HEK293 (cell line): ENCODE measurements at regions not wholly inside any gene's neighbourhood (a gene's known extent, or its start where the extent isn't known, plus 50 kb on each side); places are given as distances from the start of the nearest gene placed in this dataset.

Experiments
- CTCF ChIA-PET: fragments of 350-600 bp; formaldehyde crosslinking; extraction: SDS; loops from one replicate; lab custom pipeline; 2021; ENCODE audit warnings: antibody characterized with exemption; lab: Yijun Ruan, JAX
- POLR2A ChIA-PET: fragments of 300-600 bp; formaldehyde crosslinking; extraction: SDS; loops from one replicate; lab custom pipeline; 2020; ENCODE audit warnings: antibody characterized with exemption, inconsistent platforms; lab: Yijun Ruan, JAX
- H3K27ac ChIP-seq: fragments of 200-500 bp; sonication (Bioruptor generic); 2 replicates; pipeline ENCODE4 v1.5.1; 2014; ENCODE audit warnings: low read depth, low read length, control low read depth, inconsistent platforms; ENCODE audit errors: extremely low read depth
- H3K36me3 ChIP-seq, 2 experiments: fragments of 200-500 bp in 1 of 2; sonication (Bioruptor generic) in 1 of 2; 1 replicate in 1 of 2; 2 replicates in 1 of 2; pipeline ENCODE4 v1.5.1; 2014 to 2017; ENCODE audit warnings: inconsistent platforms in 2 of 2, low read length in 2 of 2; ENCODE audit not compliant: control insufficient read depth in 2 of 2, insufficient read depth in 1 of 2
- H3K4me1 ChIP-seq: fragments of 200-500 bp; sonication (Bioruptor generic); 2 replicates; pipeline ENCODE4 v1.5.1; 2014; ENCODE audit warnings: mild to moderate bottlenecking, low read length, inconsistent platforms; ENCODE audit not compliant: control insufficient read depth, insufficient read depth
- H3K4me3 ChIP-seq: 2 replicates; pipeline ENCODE4 v1.5.1; 2011; ENCODE audit warnings: low read depth, mild to moderate bottlenecking, control low read depth, low read length, moderate library complexity
- H3K9me3 ChIP-seq: fragments of 200-500 bp; sonication (Bioruptor generic); 2 replicates; pipeline ENCODE4 v1.5.1; 2014; ENCODE audit warnings: low read depth, low read length, inconsistent platforms; ENCODE audit not compliant: control insufficient read depth, insufficient read depth
- GLI4 ChIP-seq: fragments of 450-650 bp; formaldehyde crosslinking; IDR thresholded peaks from 2 replicates; pipeline ENCODE4 v1.5.1; 2016; ENCODE audit warnings: missing biosample characterization, missing genetic modification characterization
- KLF9 ChIP-seq: fragments of 450-650 bp; formaldehyde crosslinking; IDR thresholded peaks from 2 replicates; pipeline ENCODE4 v1.5.1; 2016; ENCODE audit warnings: missing biosample characterization, missing genetic modification characterization, low read depth
- OVOL3 ChIP-seq: fragments of 450-650 bp; formaldehyde crosslinking; IDR thresholded peaks from 2 replicates; pipeline ENCODE4 v1.5.1; 2016; ENCODE audit warnings: missing biosample characterization, missing genetic modification characterization
- PRDM10 ChIP-seq: fragments of 450-650 bp; formaldehyde crosslinking; IDR thresholded peaks from 2 replicates; pipeline ENCODE4 v1.5.1; 2016; ENCODE audit warnings: missing biosample characterization, missing genetic modification characterization
- SALL2 ChIP-seq: fragments of 450-650 bp; formaldehyde crosslinking; IDR thresholded peaks from 2 replicates; pipeline ENCODE4 v1.5.0; 2017; ENCODE audit warnings: missing biosample characterization, mild to moderate bottlenecking, missing genetic modification characterization, borderline replicate concordance
- SP7 ChIP-seq: fragments of 450-650 bp; formaldehyde crosslinking; IDR thresholded peaks from 2 replicates; pipeline ENCODE4 v1.5.1; 2016; ENCODE audit warnings: missing biosample characterization, missing genetic modification characterization
- WT1 ChIP-seq: fragments of 450-650 bp; formaldehyde crosslinking; IDR thresholded peaks from 2 replicates; pipeline ENCODE4 v1.5.1; 2016; ENCODE audit warnings: missing biosample characterization, missing genetic modification characterization
- ZBTB11 ChIP-seq: fragments of 450-650 bp; formaldehyde crosslinking; conservative IDR thresholded peaks from 2 replicates; pipeline ENCODE4 v1.5.1; 2016; ENCODE audit warnings: low read depth, missing biosample characterization, missing genetic modification characterization
- ZBTB21 ChIP-seq: fragments of 450-650 bp; formaldehyde crosslinking; IDR thresholded peaks from 2 replicates; pipeline ENCODE4 v1.5.1; 2017; ENCODE audit warnings: missing biosample characterization, missing genetic modification characterization
- ZBTB48 ChIP-seq: fragments of 450-650 bp; formaldehyde crosslinking; IDR thresholded peaks from 2 replicates; pipeline ENCODE4 v1.5.1; 2016; ENCODE audit warnings: missing biosample characterization, missing genetic modification characterization
- ZBTB8A ChIP-seq: fragments of 450-650 bp; formaldehyde crosslinking; IDR thresholded peaks from 2 replicates; pipeline ENCODE4 v1.5.1; 2016; ENCODE audit warnings: missing biosample characterization, missing genetic modification characterization
- ZIC2 ChIP-seq: fragments of 450-650 bp; formaldehyde crosslinking; IDR thresholded peaks from 2 replicates; pipeline ENCODE4 v1.5.1; 2016; ENCODE audit warnings: missing biosample characterization, missing genetic modification characterization
- ZNF112 ChIP-seq: fragments of 450-650 bp; formaldehyde crosslinking; IDR thresholded peaks from 2 replicates; pipeline ENCODE4 v1.5.0; 2017; ENCODE audit warnings: missing biosample characterization, missing genetic modification characterization
- ZNF114 ChIP-seq: fragments of 450-650 bp; formaldehyde crosslinking; IDR thresholded peaks from 2 replicates; pipeline ENCODE4 v1.5.0; 2017; ENCODE audit warnings: missing biosample characterization, missing genetic modification characterization
- ZNF155 ChIP-seq: fragments of 450-650 bp; formaldehyde crosslinking; IDR thresholded peaks from 2 replicates; pipeline ENCODE4 v1.5.1; 2016; ENCODE audit warnings: missing biosample characterization, missing genetic modification characterization
- ZNF26 ChIP-seq: fragments of 450-650 bp; formaldehyde crosslinking; IDR thresholded peaks from 2 replicates; pipeline ENCODE4 v1.5.1; 2016; ENCODE audit warnings: missing biosample characterization, missing genetic modification characterization
- ZNF274 ChIP-seq, 2 experiments: fragments of 200-500 bp in 1 of 2; fragments of 450-650 bp in 1 of 2; sonication (Bioruptor generic) in 1 of 2; formaldehyde crosslinking in 1 of 2; IDR thresholded peaks; 2 replicates each; pipeline versions ENCODE4 v1.5.1 to v1.6.1; 2014 to 2016; ENCODE audit warnings: borderline replicate concordance in 1 of 2, inconsistent platforms in 1 of 2, low read length in 1 of 2, missing biosample characterization in 1 of 2, missing genetic modification characterization in 1 of 2
- ZNF335 ChIP-seq: fragments of 450-650 bp; formaldehyde crosslinking; conservative IDR thresholded peaks from 2 replicates; pipeline ENCODE4 v1.5.1; 2016; ENCODE audit warnings: missing biosample characterization, missing genetic modification characterization
- ZNF341 ChIP-seq: fragments of 450-650 bp; formaldehyde crosslinking; IDR thresholded peaks from 2 replicates; pipeline ENCODE4; 2016; ENCODE audit warnings: low read depth, missing biosample characterization, missing genetic modification characterization
- ZNF362 ChIP-seq: fragments of 450-650 bp; formaldehyde crosslinking; IDR thresholded peaks from 2 replicates; pipeline ENCODE4 v1.5.1; 2016; ENCODE audit warnings: missing biosample characterization, missing genetic modification characterization
- ZNF514 ChIP-seq: fragments of 450-650 bp; formaldehyde crosslinking; IDR thresholded peaks from 2 replicates; pipeline ENCODE4 v1.5.1; 2016; ENCODE audit warnings: missing biosample characterization, missing genetic modification characterization
- ZNF530 ChIP-seq: fragments of 450-650 bp; formaldehyde crosslinking; IDR thresholded peaks from 2 replicates; pipeline ENCODE4 v1.5.1; 2016; ENCODE audit warnings: low read depth, missing biosample characterization, missing genetic modification characterization
- ZNF558 ChIP-seq: fragments of 450-650 bp; formaldehyde crosslinking; IDR thresholded peaks from 2 replicates; pipeline ENCODE4 v1.5.1; 2016; ENCODE audit warnings: missing biosample characterization, missing genetic modification characterization
- ZXDB ChIP-seq: fragments of 450-650 bp; formaldehyde crosslinking; IDR thresholded peaks from 2 replicates; pipeline ENCODE4 v1.5.1; 2016; ENCODE audit warnings: missing biosample characterization, missing genetic modification characterization

GRCh38 chr1:203421246-203421645 is 54.4 kb upstream of the PRELP start:
- POLR2A ChIA-PET, result no interaction called here
- CTCF ChIA-PET, result interaction anchor here (1.0 kb wide), 1 partner anchor 67 kb away, joined by 3 read pairs; no protein-coding TSS in a partner anchor
- TF ChIP-seq KLF9 (tag by site-specific recombination), result no peak
- Histone ChIP-seq H3K4me1 (no peaks in the 10 kb centered on the region), H3K4me3 (no peak overlapping the region), H3K27ac (no peak overlapping the region), H3K36me3 (no peaks in the 10 kb centered on the region), H3K9me3 (no peaks in the 10 kb centered on the region)

GRCh38 chr1:203422116-203422515 is 53.5 kb upstream of the PRELP start:
- POLR2A ChIA-PET, result no interaction called here
- Histone ChIP-seq H3K27ac (no peak overlapping the region), H3K4me3 (no peak overlapping the region), H3K9me3 (no peaks in the 10 kb centered on the region), H3K36me3 (no peaks in the 10 kb centered on the region), H3K4me1 (no peaks in the 10 kb centered on the region)
- TF ChIP-seq OVOL3 (tag by site-specific recombination) (no peak), KLF9 (tag by site-specific recombination) (no peak), ZNF514 (no peak), ZNF341 (tag by site-specific recombination) (no peak), ZNF155 (tag by site-specific recombination) (no peak), SALL2 (tag by site-specific recombination) (no peak), ZNF530 (tag by site-specific recombination) (no peak), ZBTB8A (tag by site-specific recombination) (no peak), ZBTB21 (tag by site-specific recombination) (no peak), ZBTB11 (no peak)
- CTCF ChIA-PET, result no interaction called here

- H3K4me1 ChIP-seq, result no peaks in the 10 kb centered on the region
- no peaks in the 10 kb centered on the region for H3K9me3 ChIP-seq
- no peak overlapping the region for H3K27ac ChIP-seq
- POLR2A ChIA-PET, result no interaction called here
- CTCF ChIA-PET, result no interaction called here
- no peaks in the 10 kb centered on the region for H3K36me3 ChIP-seq
- no peak overlapping the region for H3K4me3 ChIP-seq
- TF ChIP-seq WT1, result no peak
- no peak for TF ChIP-seq GLI4 (tag by site-specific recombination)
- TF ChIP-seq ZNF112, result no peak
- no peak for TF ChIP-seq ZXDB (tag by site-specific recombination)
- no peak for TF ChIP-seq ZBTB48 (tag by site-specific recombination)
- no peak for TF ChIP-seq ZNF26
- no peak for TF ChIP-seq ZNF558 (tag by site-specific recombination)
- no peak for TF ChIP-seq ZIC2
- no peak for TF ChIP-seq ZNF274 (IDR thresholded peaks at IDR 0.05; ENCODE audit: low read length)
- no peak for TF ChIP-seq ZNF274 (tag by site-specific recombination; IDR thresholded peaks at IDR 0.05; ENCODE audit: borderline replicate concordance)
- no peak for TF ChIP-seq PRDM10 (tag by site-specific recombination)
- no peak for TF ChIP-seq ZNF114 (tag by site-specific recombination)
- TF ChIP-seq ZNF335 (tag by site-specific recombination), result no peak
- TF ChIP-seq ZNF362 (tag by site-specific recombination), result no peak
- TF ChIP-seq SP7 (tag by site-specific recombination), result no peak
Measured at GRCh38 chr1:203422656-203423055, 53.0 kb upstream of the PRELP start.
